GM19035 (cell line): ENCODE measurements at regions not wholly inside any gene's neighbourhood (a gene's known extent, or its start where the extent isn't known, plus 50 kb on each side); places are given as distances from the start of the nearest gene placed in this dataset.

ENCODE experiments used
- ATAC-seq: cut with Tn5 transposase; IDR thresholded peaks from one replicate; pipeline ENCODE4 v1.9.1; 2021; ENCODE audit not compliant: unreplicated experiment

GRCh38 chr18:43213816-43214215, 63.5 kb downstream of the SYT4 start:
- ATAC-seq = no peak

GRCh38 chr18:43211059-43211458, 66.2 kb downstream of the SYT4 start:
- no peak for ATAC-seq

GRCh38 chr18:43195421-43195820, 79.9 kb upstream of the RIT2 start:
- no peak for ATAC-seq

- no peak for ATAC-seq
These were observed 77.9 kb upstream of the RIT2 start for GRCh38 chr18:43193336-43193735.

GRCh38 chr18:43192408-43192807, 76.9 kb upstream of the RIT2 start:
- peak; percentile 83 for ATAC-seq

GRCh38 chr18:43181711-43182110, 66.2 kb upstream of the RIT2 start:
- no peak for ATAC-seq

- no peak for ATAC-seq
These were observed 65.3 kb upstream of the RIT2 start for GRCh38 chr18:43180814-43181213.

GRCh38 chr18:43175257-43175656, 59.8 kb upstream of the RIT2 start:
- no peak for ATAC-seq

- no peak for ATAC-seq
These were observed 55.1 kb upstream of the RIT2 start for GRCh38 chr18:43170586-43170985.
